HG03097 (cell line): ENCODE measurements at regions not wholly inside any gene's neighbourhood (a gene's known extent, or its start where the extent isn't known, plus 50 kb on each side); places are given as distances from the start of the nearest gene placed in this dataset.

Source experiments
- ATAC-seq: cut with Tn5 transposase; IDR thresholded peaks from one replicate; pipeline ENCODE4 v1.9.1; 2021; ENCODE audit not compliant: unreplicated experiment, low FRiP score

- no peak for ATAC-seq
These were observed 136.3 kb upstream of the ACTBL2 start for GRCh38 chr5:57618767-57619381.

DNA sequence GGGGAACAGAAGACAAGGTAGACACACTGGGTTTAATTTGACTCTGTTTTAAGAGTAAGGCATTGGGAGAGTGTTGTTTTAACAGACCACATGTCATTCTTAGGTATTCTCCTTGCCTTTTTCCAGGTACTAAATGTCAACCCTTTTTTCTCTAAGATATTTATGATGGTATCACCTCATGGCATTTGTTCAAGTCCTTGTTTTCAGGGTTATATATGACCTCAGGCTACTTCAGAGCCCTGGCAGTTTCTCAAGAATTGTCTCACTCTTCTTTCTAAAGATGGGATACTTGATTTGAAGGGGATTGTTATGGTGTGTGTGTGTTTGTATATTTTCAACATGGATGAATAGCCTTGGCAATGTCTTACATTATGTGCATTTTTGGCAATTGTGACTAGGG lies 131.1 kb upstream of the ACTBL2 start:
- ATAC-seq, result no peak

DNA sequence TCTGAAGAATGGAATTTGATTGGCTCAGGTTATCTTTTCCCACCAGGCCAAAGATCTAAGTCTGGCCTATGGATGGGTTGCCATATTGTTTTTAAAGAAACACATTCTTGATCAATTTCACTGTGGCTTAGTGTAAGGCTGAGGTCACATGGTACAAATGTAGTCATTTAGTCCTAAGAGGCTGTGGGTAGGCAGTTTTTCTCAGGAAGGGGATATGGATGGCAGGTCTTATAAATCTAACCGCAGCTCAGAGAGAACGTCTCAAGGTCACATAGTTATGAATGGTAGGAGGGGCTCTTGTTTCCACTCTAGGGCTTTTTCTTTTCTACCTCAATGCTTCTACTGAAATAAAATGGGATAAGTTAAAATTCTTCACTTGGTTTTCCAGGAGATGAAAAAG lies 128.6 kb upstream of the ACTBL2 start:
- no peak for ATAC-seq

DNA sequence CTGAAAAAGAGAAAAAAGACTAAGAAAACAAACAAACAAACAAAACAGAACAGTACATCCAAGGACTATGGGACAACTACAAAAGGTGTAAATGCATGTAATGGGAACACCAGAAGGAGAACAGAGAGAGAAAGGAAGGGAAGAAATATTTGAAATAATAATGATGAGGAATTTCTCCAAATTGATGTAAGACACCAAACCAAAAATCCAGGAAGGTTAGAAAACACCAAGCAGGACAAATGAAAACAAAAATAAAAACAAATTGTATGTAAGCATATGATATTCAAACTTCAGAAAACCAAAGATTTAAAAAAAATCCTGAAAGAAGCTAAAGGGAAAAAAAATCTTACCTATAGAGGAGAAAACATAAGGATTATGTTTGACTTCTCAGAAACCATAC lies 125.9 kb upstream of the ACTBL2 start:
- no peak for ATAC-seq

DNA sequence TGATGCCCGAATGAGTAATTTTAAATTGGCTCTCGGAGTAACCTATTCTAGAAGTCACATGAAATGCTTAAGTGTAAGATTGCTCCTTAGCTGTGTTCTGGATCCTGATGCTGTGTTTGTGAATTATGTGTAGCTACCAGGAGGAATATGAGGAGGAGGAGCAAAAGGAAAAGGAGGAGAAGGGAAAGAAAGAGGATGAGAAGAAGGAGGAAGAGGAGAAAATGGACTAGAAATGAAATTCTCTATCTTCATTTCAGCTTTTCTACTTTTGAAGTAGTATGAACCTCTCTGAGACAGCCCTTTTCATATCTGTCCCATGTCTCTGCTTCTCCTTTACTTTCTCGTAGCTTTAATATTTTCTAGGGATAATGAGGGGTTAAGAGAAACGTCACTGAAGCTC lies 119.4 kb upstream of the ACTBL2 start:
- ATAC-seq, result no peak

DNA sequence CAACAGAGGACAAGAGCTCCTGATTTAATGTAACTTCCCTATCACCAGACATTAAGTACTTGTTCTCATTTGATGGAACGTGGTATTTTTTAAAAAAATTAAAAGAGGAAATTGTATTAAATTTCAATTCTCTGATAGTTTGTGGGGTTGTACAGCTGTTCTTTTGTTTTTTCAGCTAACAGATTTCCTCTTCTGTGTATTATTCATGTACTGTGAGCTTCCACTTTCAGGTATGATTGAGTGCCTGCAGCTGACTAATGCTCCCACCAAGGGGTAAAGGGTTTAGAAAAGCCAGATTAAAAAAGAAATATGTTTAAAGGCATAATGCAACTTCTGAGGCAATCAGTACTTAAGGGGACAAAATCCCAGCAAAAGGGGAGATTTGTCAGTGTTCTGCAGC lies 117.7 kb upstream of the ACTBL2 start:
- no peak for ATAC-seq

DNA sequence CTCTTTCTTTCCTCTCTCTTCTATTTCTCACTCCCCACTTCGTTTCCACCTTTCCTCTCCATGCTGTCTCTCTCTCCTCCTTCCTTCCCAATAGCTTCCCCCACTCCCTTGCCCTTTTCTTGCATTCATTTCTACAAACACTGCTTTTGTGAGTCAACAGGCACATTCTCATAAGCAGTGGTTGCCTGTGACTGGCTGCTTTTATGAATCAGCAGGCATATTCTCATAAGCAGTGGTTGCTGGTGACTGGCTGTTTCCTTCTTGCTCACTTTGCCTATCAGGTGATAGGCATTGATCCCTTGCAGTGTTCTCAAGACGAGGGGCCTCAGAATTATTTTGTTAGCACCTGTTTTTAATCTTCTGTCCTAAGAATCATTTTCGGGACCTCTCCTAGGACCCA lies 116.1 kb upstream of the ACTBL2 start:
- no peak for ATAC-seq

- no peak for ATAC-seq
These were observed 115.5 kb upstream of the ACTBL2 start for GRCh38 chr5:57598097-57598496.

DNA sequence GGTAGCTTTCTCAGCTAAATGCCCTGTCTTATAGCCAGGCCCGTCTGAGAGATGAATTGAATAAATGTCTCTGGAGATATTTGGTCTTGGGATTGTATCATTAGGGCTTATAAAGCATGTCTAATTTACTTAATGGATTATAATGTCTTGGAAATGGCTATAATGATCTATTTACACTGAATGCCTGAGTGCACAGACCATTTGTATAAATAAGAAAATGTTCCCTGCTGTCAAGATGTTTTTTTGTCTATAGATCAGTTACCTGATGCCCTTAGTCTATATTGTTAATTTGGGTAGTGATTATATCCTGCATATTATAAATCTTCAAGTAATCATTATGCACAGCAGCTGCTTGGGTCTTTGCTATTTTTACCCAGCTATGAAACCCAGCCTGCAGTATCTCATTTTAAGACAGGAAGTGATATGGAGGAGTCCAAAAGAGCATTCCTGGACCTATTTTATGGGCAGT lies 112.9 kb upstream of the ACTBL2 start:
- ATAC-seq, result no peak

GRCh38 chr5:57594436-57594835 lies 111.8 kb upstream of the ACTBL2 start:
- no peak for ATAC-seq

- ATAC-seq, result no peak
These were observed 109.6 kb upstream of the ACTBL2 start for GRCh38 chr5:57592236-57592635.

- no peak for ATAC-seq
These were observed 104.0 kb upstream of the ACTBL2 start for GRCh38 chr5:57586649-57587048.

DNA sequence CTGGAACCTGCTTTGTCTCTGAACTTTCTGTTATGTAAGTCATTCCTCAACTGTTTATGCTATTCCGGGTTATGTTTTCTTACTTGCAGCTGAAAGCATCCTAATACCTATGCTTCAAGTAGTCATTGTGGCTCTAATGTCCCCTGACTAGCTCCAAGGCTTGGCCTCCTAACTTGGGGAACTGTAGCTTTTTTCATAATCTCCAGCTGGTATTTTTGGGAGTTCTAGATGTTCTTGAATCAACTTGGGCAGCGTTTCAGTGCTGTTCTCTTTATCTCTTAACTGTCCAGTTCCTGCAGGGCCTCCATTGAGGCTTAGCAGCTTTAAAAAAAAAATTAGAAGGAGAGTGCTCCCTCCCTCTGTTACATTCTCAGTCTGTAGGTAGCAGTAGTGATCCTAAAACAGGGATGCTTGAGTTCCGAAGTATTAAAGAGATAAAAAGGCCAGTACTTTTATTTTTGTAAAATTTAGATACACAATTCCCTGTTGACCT lies 100.0 kb upstream of the ACTBL2 start:
- no peak for ATAC-seq

DNA sequence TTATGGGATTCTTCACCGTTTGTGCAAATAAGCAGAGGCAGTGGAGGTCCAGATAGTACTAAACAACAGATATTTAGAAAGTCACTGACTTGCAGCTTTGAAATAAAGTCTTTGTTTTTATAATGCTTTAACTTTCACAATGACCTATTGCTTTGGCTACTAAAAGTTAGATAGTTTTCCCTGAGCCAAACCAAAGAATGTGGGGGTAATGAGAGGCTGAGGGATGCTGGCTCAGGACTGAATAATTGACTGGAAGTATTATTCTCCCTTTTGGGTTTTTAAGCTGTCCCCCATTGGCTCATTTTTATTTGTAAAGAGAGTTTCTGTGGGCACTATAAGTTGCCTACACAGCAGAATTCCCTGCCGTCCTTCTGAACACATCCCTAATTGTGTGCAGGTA lies 99.2 kb upstream of the ACTBL2 start:
- no peak for ATAC-seq

- ATAC-seq, result no peak
These were observed 98.6 kb upstream of the ACTBL2 start for GRCh38 chr5:57581222-57581621.

- no peak for ATAC-seq
These were observed 95.0 kb upstream of the ACTBL2 start for GRCh38 chr5:57577432-57578175.

- ATAC-seq, result no peak
These were observed 93.7 kb upstream of the ACTBL2 start for GRCh38 chr5:57576317-57576716.

GRCh38 chr5:57575839-57576238 lies 93.2 kb upstream of the ACTBL2 start:
- ATAC-seq, result no peak

GRCh38 chr5:57572461-57572860 lies 89.8 kb upstream of the ACTBL2 start:
- no peak for ATAC-seq

DNA sequence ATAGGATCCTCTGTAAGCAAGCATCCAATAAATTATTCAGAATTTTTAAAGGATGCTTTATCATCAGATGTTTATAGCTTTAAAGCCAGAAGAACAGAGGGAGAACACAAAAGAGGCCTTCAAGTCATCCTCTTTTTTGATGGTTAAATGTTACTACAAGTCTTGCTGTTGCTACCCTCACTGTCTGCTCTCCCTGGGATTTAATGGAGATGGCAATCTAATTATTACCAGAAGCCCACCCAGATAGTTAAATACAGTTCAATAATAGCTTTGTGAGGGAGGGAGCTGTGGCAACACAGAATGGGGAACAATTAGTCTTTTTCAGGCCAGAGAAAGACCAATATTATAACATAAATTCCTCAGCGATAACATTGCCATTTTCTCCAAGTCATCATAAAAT lies 87.0 kb upstream of the ACTBL2 start:
- no peak for ATAC-seq

DNA sequence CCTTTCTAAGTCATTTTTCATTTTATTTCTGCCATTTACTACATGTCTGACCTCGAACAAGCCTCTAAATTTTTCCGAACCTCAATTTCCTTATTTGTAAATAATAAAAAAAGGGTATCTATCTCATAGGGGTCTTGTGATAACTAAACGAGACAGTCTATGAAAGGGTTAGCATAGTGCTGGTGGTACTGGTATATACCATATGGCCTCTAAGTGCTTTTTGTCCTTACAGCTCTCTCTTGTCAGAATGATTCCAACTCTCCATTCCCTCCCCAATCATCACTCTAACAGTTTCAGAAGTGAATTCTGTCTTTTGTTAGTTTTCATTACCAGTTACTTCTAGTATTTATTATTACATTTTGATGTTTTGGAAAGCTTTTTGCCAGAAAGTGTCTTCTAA lies 85.5 kb upstream of the ACTBL2 start:
- ATAC-seq, result no peak

- ATAC-seq, result no peak
These were observed 84.3 kb upstream of the ACTBL2 start for GRCh38 chr5:57566914-57567313.
